ENCODE measurements at regions not wholly inside any gene's neighbourhood (a gene's known extent, or its start where the extent isn't known, plus 50 kb on each side); places are given as distances from the start of the nearest gene placed in this dataset.

DNA sequence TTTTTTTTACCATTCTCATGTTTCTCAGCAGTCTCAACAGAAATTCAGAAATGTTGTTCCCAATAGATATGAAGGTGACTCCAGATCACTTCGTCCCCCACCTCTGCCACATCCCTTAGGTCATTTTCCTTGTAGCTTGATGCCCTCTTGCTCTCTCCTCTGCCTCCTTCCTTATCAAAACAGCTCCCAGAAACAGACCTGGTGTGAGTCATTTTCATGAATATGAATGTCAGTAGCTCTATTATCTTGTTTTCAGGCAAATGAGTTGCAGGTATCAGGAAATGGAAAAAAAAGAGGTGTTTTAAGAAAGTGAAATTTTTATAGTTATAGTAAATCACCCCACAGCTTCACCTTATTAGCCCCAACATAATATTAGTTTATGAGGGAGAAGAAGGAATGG, 539.3 kb downstream of the SUCLA2 start:
- no peak overlapping the region for H3K9ac ChIP-seq (ENCODE audit: low read length)
- H2AFZ ChIP-seq (ENCODE audit: low read depth, low read length), result no peak overlapping the region
- TF ChIP-seq SMC3 (conservative IDR thresholded peaks at IDR 0.05; ENCODE audit: poor library complexity) (no peak), EP300 (conservative IDR thresholded peaks at IDR 0.05; ENCODE audit: poor library complexity, severe bottlenecking) (no peak), POLR2AphosphoS5 (IDR thresholded peaks at IDR 0.05) (no peak), EZH2 (IDR thresholded peaks at IDR 0.05; ENCODE audit: borderline replicate concordance, insufficient read depth, low read length, poor library complexity, severe bottlenecking) (no peak), RAD21 (conservative IDR thresholded peaks at IDR 0.05) (no peak), TAF1 (IDR thresholded peaks at IDR 0.05; ENCODE audit: low read depth) (no peak), MXI1 (conservative IDR thresholded peaks at IDR 0.05; ENCODE audit: poor library complexity, severe bottlenecking) (no peak)
- TF ChIP-seq, protein P1, sequence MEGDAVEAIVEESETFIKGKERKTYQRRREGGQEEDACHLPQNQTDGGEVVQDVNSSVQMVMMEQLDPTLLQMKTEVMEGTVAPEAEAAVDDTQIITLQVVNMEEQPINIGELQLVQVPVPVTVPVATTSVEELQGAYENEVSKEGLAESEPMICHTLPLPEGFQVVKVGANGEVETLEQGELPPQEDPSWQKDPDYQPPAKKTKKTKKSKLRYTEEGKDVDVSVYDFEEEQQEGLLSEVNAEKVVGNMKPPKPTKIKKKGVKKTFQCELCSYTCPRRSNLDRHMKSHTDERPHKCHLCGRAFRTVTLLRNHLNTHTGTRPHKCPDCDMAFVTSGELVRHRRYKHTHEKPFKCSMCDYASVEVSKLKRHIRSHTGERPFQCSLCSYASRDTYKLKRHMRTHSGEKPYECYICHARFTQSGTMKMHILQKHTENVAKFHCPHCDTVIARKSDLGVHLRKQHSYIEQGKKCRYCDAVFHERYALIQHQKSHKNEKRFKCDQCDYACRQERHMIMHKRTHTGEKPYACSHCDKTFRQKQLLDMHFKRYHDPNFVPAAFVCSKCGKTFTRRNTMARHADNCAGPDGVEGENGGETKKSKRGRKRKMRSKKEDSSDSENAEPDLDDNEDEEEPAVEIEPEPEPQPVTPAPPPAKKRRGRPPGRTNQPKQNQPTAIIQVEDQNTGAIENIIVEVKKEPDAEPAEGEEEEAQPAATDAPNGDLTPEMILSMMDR (IDR thresholded peaks at IDR 0.05; ENCODE audit: poor library complexity, severe bottlenecking), result no peak
- TF ChIP-seq, protein P2, sequence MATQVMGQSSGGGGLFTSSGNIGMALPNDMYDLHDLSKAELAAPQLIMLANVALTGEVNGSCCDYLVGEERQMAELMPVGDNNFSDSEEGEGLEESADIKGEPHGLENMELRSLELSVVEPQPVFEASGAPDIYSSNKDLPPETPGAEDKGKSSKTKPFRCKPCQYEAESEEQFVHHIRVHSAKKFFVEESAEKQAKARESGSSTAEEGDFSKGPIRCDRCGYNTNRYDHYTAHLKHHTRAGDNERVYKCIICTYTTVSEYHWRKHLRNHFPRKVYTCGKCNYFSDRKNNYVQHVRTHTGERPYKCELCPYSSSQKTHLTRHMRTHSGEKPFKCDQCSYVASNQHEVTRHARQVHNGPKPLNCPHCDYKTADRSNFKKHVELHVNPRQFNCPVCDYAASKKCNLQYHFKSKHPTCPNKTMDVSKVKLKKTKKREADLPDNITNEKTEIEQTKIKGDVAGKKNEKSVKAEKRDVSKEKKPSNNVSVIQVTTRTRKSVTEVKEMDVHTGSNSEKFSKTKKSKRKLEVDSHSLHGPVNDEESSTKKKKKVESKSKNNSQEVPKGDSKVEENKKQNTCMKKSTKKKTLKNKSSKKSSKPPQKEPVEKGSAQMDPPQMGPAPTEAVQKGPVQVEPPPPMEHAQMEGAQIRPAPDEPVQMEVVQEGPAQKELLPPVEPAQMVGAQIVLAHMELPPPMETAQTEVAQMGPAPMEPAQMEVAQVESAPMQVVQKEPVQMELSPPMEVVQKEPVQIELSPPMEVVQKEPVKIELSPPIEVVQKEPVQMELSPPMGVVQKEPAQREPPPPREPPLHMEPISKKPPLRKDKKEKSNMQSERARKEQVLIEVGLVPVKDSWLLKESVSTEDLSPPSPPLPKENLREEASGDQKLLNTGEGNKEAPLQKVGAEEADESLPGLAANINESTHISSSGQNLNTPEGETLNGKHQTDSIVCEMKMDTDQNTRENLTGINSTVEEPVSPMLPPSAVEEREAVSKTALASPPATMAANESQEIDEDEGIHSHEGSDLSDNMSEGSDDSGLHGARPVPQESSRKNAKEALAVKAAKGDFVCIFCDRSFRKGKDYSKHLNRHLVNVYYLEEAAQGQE (IDR thresholded peaks at IDR 0.05; ENCODE audit: borderline replicate concordance), result no peak
- no peak overlapping the region for H3K4me2 ChIP-seq (ENCODE audit: low read length)
- H3K9me2 ChIP-seq (ENCODE audit: insufficient read depth, low read length), result no peaks in the 10 kb centered on the region
- H3K27ac ChIP-seq (ENCODE audit: low read length), result no peak overlapping the region
- H3K27me3 ChIP-seq (ENCODE audit: insufficient read depth, low read depth, low read length), result no peaks in the 10 kb centered on the region
- no peaks in the 10 kb centered on the region for H3K79me2 ChIP-seq (replicated peaks; ENCODE audit: insufficient read depth, low read length)
- no peaks in the 10 kb centered on the region for H4K20me1 ChIP-seq (ENCODE audit: insufficient read depth)
- H3K36me3 ChIP-seq (ENCODE audit: insufficient read depth, low read length), result no peaks in the 10 kb centered on the region
- H3K9me3 ChIP-seq (ENCODE audit: low read length), result no peaks in the 10 kb centered on the region
- H3K4me3 ChIP-seq (ENCODE audit: low read length), result no peak overlapping the region
- no peaks in the 10 kb centered on the region for H3F3A ChIP-seq (ENCODE audit: insufficient read depth, low read length, poor library complexity, severe bottlenecking)

DNA sequence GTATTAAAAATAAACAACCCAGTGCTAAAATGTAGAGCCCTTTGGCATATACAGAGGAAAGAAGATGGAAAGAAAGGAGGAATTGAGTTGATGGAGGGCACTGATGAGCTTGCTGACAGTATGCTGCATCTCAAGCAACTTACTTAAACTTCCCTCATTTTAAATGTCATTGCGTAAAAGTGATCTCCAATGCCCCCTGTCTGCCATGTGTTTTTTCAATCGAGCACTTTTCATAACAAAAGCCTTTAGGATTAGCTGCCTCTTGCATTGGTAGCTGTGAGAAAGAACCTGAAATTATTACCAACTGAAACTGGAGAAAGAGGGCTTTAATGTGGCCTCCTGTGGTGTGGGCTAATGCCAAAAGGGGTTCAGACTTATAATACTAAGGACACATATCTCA, 541.6 kb downstream of the SUCLA2 start:
- H3K4me2 ChIP-seq (ENCODE audit: low read length), result no peak overlapping the region
- H4K20me1 ChIP-seq (ENCODE audit: insufficient read depth), result no peaks in the 10 kb centered on the region
- no peaks in the 10 kb centered on the region for H3F3A ChIP-seq (ENCODE audit: insufficient read depth, low read length, poor library complexity, severe bottlenecking)
- H3K9me2 ChIP-seq (ENCODE audit: insufficient read depth, low read length), result no peaks in the 10 kb centered on the region
- H3K27me3 ChIP-seq (ENCODE audit: insufficient read depth, low read depth, low read length), result no peaks in the 10 kb centered on the region
- no peaks in the 10 kb centered on the region for H3K79me2 ChIP-seq (replicated peaks; ENCODE audit: insufficient read depth, low read length)
- no peak for TF ChIP-seq TAF1 (IDR thresholded peaks at IDR 0.05; ENCODE audit: low read depth)
- TF ChIP-seq EZH2 (IDR thresholded peaks at IDR 0.05; ENCODE audit: borderline replicate concordance, insufficient read depth, low read length, poor library complexity, severe bottlenecking), result no peak
- TF ChIP-seq SMC3 (conservative IDR thresholded peaks at IDR 0.05; ENCODE audit: poor library complexity), result no peak
- no peak for TF ChIP-seq EP300 (conservative IDR thresholded peaks at IDR 0.05; ENCODE audit: poor library complexity, severe bottlenecking)
- no peak for TF ChIP-seq POLR2AphosphoS5 (IDR thresholded peaks at IDR 0.05)
- no peak for TF ChIP-seq MXI1 (conservative IDR thresholded peaks at IDR 0.05; ENCODE audit: poor library complexity, severe bottlenecking)
- no peak overlapping the region for H3K4me3 ChIP-seq (ENCODE audit: low read length)
- no peak overlapping the region for H3K27ac ChIP-seq (ENCODE audit: low read length)
- H2AFZ ChIP-seq (ENCODE audit: low read depth, low read length), result no peak overlapping the region
- H3K9ac ChIP-seq (ENCODE audit: low read length), result no peak overlapping the region
- no peaks in the 10 kb centered on the region for H3K36me3 ChIP-seq (ENCODE audit: insufficient read depth, low read length)
- no peaks in the 10 kb centered on the region for H3K9me3 ChIP-seq (ENCODE audit: low read length)

All from neural cell (in vitro differentiated cells).